ENCODE measurements at regions not wholly inside any gene's neighbourhood (a gene's known extent, or its start where the extent isn't known, plus 50 kb on each side); places are given as distances from the start of the nearest gene placed in this dataset.

DNA sequence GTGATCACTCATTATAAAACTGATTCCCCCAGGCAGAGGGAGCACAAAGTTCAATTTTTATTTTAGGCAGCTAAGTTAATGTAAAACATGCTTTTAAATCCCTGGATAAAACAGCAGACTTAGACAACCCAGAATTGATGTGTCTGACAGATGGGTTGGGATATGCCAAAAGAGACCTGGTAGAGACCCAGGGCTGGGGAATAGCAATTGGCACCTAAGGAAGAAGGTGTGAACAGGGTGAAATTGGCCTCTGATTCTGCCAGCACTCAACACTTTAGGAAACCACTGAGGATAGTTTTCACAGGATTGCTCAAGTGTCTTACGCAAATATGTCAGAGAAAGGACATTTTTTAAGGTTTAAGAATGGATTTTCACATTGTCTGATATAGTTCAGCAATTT lies 938.2 kb upstream of the CDH8 start:
- TF ChIP-seq CTCF (IDR thresholded peaks at IDR 0.05; ENCODE audit: low read depth, low read length, missing control alignments) = no peak
- no peak overlapping the region for H3K4me3 ChIP-seq (ENCODE audit: low read depth, low read length)
- DNase-seq (ENCODE audit: low read depth) = no peak

DNA sequence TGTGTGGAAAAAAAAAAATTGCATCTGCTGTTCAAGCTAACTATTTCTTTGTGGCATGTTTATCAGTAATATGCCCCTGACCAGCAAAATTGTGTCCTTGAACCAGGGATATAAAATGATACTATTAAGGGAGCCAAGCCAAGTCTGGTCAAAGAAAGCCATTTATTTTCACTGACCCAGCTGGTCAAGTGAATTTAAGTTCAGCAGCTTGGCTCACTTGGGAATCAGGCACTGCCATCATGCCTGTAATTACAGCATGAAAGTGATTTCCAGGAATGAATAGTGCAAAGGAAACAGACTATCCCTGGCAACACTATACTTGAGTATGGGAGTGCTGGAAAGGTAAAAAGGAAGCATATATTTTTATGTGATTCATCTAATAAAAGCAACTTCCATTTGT lies 934.6 kb upstream of the CDH8 start:
- H3K4me3 ChIP-seq (ENCODE audit: low read depth, low read length) = no peak overlapping the region
- no peak for DNase-seq (ENCODE audit: low read depth)
- no peak for TF ChIP-seq CTCF (IDR thresholded peaks at IDR 0.05; ENCODE audit: low read depth, low read length, missing control alignments)

- no peak for TF ChIP-seq CTCF (IDR thresholded peaks at IDR 0.05; ENCODE audit: low read depth, low read length, missing control alignments)
- no peak overlapping the region for H3K4me3 ChIP-seq (ENCODE audit: low read depth, low read length)
- DNase-seq (ENCODE audit: low read depth) = no peak
These were observed 933.6 kb upstream of the CDH8 start for GRCh38 chr16:62969711-62970318.

GRCh38 chr16:62967611-62968010 lies 931.4 kb upstream of the CDH8 start:
- no peak overlapping the region for H3K4me3 ChIP-seq (ENCODE audit: low read depth, low read length)
- no peak for TF ChIP-seq CTCF (IDR thresholded peaks at IDR 0.05; ENCODE audit: low read depth, low read length, missing control alignments)
- no peak for DNase-seq (ENCODE audit: low read depth)

DNA sequence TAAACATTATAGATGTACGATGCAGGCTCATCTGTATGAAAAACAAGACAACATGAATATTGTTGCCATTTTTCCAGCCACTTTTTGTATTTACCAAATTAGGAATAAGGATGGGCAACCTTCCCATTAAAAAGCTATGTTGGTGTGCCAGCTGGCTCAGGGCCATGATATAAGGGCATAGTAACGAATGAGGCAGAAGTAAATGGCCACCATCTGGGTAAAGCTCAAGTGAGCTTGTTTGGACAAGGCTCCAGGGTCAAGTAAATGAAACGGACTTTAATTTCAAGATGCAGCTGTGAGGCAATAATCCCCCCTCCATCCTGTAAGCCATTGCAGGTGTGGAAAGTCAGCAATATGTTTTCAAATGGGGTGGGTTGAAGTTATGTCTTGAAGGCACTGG lies 930.9 kb upstream of the CDH8 start:
- DNase-seq (ENCODE audit: low read depth) = no peak
- TF ChIP-seq CTCF (IDR thresholded peaks at IDR 0.05; ENCODE audit: low read depth, low read length, missing control alignments) = no peak
- H3K4me3 ChIP-seq (ENCODE audit: low read depth, low read length) = no peak overlapping the region

- no peak overlapping the region for H3K4me3 ChIP-seq (ENCODE audit: low read depth, low read length)
- no peak for DNase-seq (ENCODE audit: low read depth)
- no peak for TF ChIP-seq CTCF (IDR thresholded peaks at IDR 0.05; ENCODE audit: low read depth, low read length, missing control alignments)
These were observed 930.4 kb upstream of the CDH8 start for GRCh38 chr16:62966626-62967025.

DNA sequence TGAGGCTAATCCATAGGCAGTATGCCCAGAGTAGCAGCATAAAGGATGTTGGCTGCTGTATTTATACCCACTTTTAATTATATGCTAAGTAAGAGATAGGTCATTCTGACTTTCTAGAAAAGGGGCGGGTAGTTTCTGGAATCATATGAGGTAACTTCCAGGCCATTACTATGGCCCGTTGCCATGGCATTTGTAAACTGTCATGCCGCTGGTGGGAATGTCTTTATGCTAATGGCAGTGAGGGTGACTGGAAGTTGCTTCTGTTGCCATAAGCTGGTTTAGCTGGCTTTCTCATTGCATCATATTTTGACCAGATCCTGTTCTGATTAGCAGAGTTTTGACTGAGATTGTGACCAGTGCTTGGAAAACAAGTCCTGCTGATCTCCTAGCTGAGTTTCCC lies 929.6 kb upstream of the CDH8 start:
- DNase-seq (ENCODE audit: low read depth) = no peak

More for the DNA sequence above, 929.6 kb upstream of the CDH8 start:
- no peak overlapping the region for H3K4me3 ChIP-seq (ENCODE audit: low read depth, low read length)
- no peak for TF ChIP-seq CTCF (IDR thresholded peaks at IDR 0.05; ENCODE audit: low read depth, low read length, missing control alignments)

Measured in GM12864 (cell line).